Neural progenitor cell (in vitro differentiated cells): ENCODE measurements at regions not wholly inside any gene's neighbourhood (a gene's known extent, or its start where the extent isn't known, plus 50 kb on each side); places are given as distances from the start of the nearest gene placed in this dataset.

Experiments used
- DNase-seq: peaks from one replicate; pipeline ENCODE4 v3.0.0-alpha.2; 2016; ENCODE audit warnings: low spot score
- H2AFZ ChIP-seq: fragments of 200-600 bp; sonication (generic); replicated peaks from 2 replicates; pipeline ENCODE4 v1.6.1; 2016; ENCODE audit warnings: antibody characterized with exemption
- H3F3A ChIP-seq: fragments of 200-600 bp; sonication (generic); 2 replicates; pipeline ENCODE4 v1.6.1; 2016; ENCODE audit warnings: antibody characterized with exemption, low read depth
- H3K27ac ChIP-seq: fragments of 200-600 bp; sonication (generic); 2 replicates; pipeline ENCODE4 v1.5.1; 2016; ENCODE audit warnings: mild to moderate bottlenecking
- H3K27me3 ChIP-seq: fragments of 200-600 bp; sonication (generic); 2 replicates; pipeline ENCODE4 v1.6.1; 2016; ENCODE audit warnings: mild to moderate bottlenecking, moderate library complexity
- H3K36me3 ChIP-seq: fragments of 200-600 bp; sonication (generic); 2 replicates; pipeline ENCODE4 v1.5.1; 2016
- H3K4me1 ChIP-seq: fragments of 200-600 bp; sonication (generic); 2 replicates; pipeline ENCODE4 v1.6.1; 2016; ENCODE audit warnings: mixed run types
- H3K4me2 ChIP-seq: fragments of 200-600 bp; sonication (generic); 2 replicates; pipeline ENCODE4 v1.6.1; 2016
- H3K4me3 ChIP-seq: fragments of 200-600 bp; sonication (generic); 2 replicates; pipeline ENCODE4 v1.5.1; 2016
- H3K79me2 ChIP-seq: fragments of 200-600 bp; sonication (generic); 2 replicates; pipeline ENCODE4 v1.6.1; 2016; ENCODE audit warnings: low read depth
- H3K9ac ChIP-seq: fragments of 200-600 bp; sonication (generic); 2 replicates; pipeline ENCODE4 v1.6.1; 2016
- H3K9me3 ChIP-seq: fragments of 200-600 bp; sonication (generic); 2 replicates; pipeline ENCODE4 v1.5.1; 2016; ENCODE audit warnings: low read depth
- H4K20me1 ChIP-seq: fragments of 200-600 bp; sonication (generic); 2 replicates; pipeline ENCODE4 v1.6.1; 2016; ENCODE audit warnings: low read depth
- H3K27ac Mint-ChIP-seq: 3 replicates; pipeline ENCODE4 v1.8.0; 2021; ENCODE audit warnings: mixed read lengths
- H3K27me3 Mint-ChIP-seq: 2 replicates; pipeline ENCODE4 v1.8.0; 2022; ENCODE audit warnings: low read depth, mild to moderate bottlenecking, inconsistent platforms, moderate library complexity, mixed read lengths; ENCODE audit not compliant: insufficient read depth
- H3K36me3 Mint-ChIP-seq: 3 replicates; pipeline ENCODE4 v1.8.0; 2021; ENCODE audit warnings: mixed read lengths
- H3K4me1 Mint-ChIP-seq: 3 replicates; pipeline ENCODE4 v1.8.0; 2021; ENCODE audit warnings: mixed read lengths
- H3K4me3 Mint-ChIP-seq: 3 replicates; pipeline ENCODE4 v1.8.0; 2021; ENCODE audit warnings: mild to moderate bottlenecking, moderate library complexity, mixed read lengths
- H3K9me3 Mint-ChIP-seq: 3 replicates; pipeline ENCODE4 v1.8.0; 2020; ENCODE audit warnings: mixed read lengths
- CTCF ChIP-seq: fragments of 200-600 bp; sonication (generic); IDR thresholded peaks from 2 replicates; pipeline ENCODE4 v1.5.1; 2017; ENCODE audit warnings: antibody characterized with exemption, mild to moderate bottlenecking
- EZH2 ChIP-seq: fragments of 200-600 bp; sonication (generic); IDR thresholded peaks from 2 replicates; pipeline ENCODE4 v1.6.1; 2017; ENCODE audit warnings: antibody characterized with exemption, mild to moderate bottlenecking, moderate library complexity
- EZH2phosphoT487 ChIP-seq: fragments of 200-600 bp; sonication (generic); IDR thresholded peaks from 2 replicates; pipeline ENCODE4 v1.6.1; 2017; ENCODE audit warnings: antibody characterized with exemption

GRCh38 chr1:200474633-200475032, 64.8 kb upstream of the ZNF281 start:
- no peaks in the 10 kb centered on the region for H3K27me3 ChIP-seq
- no peaks in the 10 kb centered on the region for H3K36me3 Mint-ChIP-seq
- no peaks in the 10 kb centered on the region for H3K4me1 ChIP-seq
- no peaks in the 10 kb centered on the region for H4K20me1 ChIP-seq
- no peak overlapping the region for H3K9ac ChIP-seq
- no peak overlapping the region for H2AFZ ChIP-seq
- peaks cover 1% of the 10 kb centered on the region for H3K9me3 Mint-ChIP-seq
- no peak for DNase-seq
- H3K4me2 ChIP-seq, result no peak overlapping the region
- H3K79me2 ChIP-seq, result no peaks in the 10 kb centered on the region
- H3K9me3 ChIP-seq, result no peaks in the 10 kb centered on the region
- H3K36me3 ChIP-seq, result no peaks in the 10 kb centered on the region
- no peaks in the 10 kb centered on the region for H3K27me3 Mint-ChIP-seq
- TF ChIP-seq CTCF (no peak), EZH2phosphoT487 (no peak)
- no peaks in the 10 kb centered on the region for H3F3A ChIP-seq
- no peak overlapping the region for H3K4me3 ChIP-seq
- H3K4me1 Mint-ChIP-seq, result peaks cover 6% of the 10 kb centered on the region
- no peak overlapping the region for H3K4me3 Mint-ChIP-seq
- H3K27ac ChIP-seq, result no peak overlapping the region
- H3K27ac Mint-ChIP-seq, result no peak overlapping the region

- no peak overlapping the region for H3K4me2 ChIP-seq
- H2AFZ ChIP-seq, result no peak overlapping the region
- no peaks in the 10 kb centered on the region for H3K27me3 Mint-ChIP-seq
Measured at GRCh38 chr1:200473698-200474371, 64.0 kb upstream of the ZNF281 start.

GRCh38 chr1:200471739-200472138, 61.9 kb upstream of the ZNF281 start:
- no peak overlapping the region for H3K9ac ChIP-seq
- H3K9me3 ChIP-seq, result no peaks in the 10 kb centered on the region
- TF ChIP-seq EZH2, result no peak
- no peak for TF ChIP-seq CTCF
- no peak for TF ChIP-seq EZH2phosphoT487
- Mint-ChIP-seq H3K27me3 (peaks cover 2% of the 10 kb centered on the region), H3K9me3 (no peaks in the 10 kb centered on the region), H3K4me1 (peaks cover 9% of the 10 kb centered on the region), H3K36me3 (no peaks in the 10 kb centered on the region), H3K27ac (no peak overlapping the region), H3K4me3 (no peak overlapping the region)
- H2AFZ ChIP-seq, result no peak overlapping the region
- H3K79me2 ChIP-seq, result no peaks in the 10 kb centered on the region
- no peak for DNase-seq
- no peaks in the 10 kb centered on the region for H4K20me1 ChIP-seq
- H3K27me3 ChIP-seq, result no peaks in the 10 kb centered on the region
- no peaks in the 10 kb centered on the region for H3K36me3 ChIP-seq
- H3F3A ChIP-seq, result no peaks in the 10 kb centered on the region
- no peak overlapping the region for H3K4me2 ChIP-seq
- no peak overlapping the region for H3K4me3 ChIP-seq
- no peak overlapping the region for H3K27ac ChIP-seq
- H3K4me1 ChIP-seq, result no peaks in the 10 kb centered on the region

More at GRCh38 chr1:200473698-200474371, 64.0 kb upstream of the ZNF281 start:
- Histone ChIP-seq H3K36me3 (no peaks in the 10 kb centered on the region), H3K9ac (no peak overlapping the region), H3F3A (no peaks in the 10 kb centered on the region), H4K20me1 (no peaks in the 10 kb centered on the region), H3K79me2 (no peaks in the 10 kb centered on the region), H3K4me1 (no peaks in the 10 kb centered on the region), H3K4me3 (no peak overlapping the region), H3K27me3 (no peaks in the 10 kb centered on the region), H3K9me3 (no peaks in the 10 kb centered on the region), H3K27ac (no peak overlapping the region)
- Mint-ChIP-seq H3K9me3 (no peaks in the 10 kb centered on the region), H3K4me1 (peaks cover 6% of the 10 kb centered on the region), H3K4me3 (no peak overlapping the region), H3K36me3 (no peaks in the 10 kb centered on the region), H3K27ac (no peak overlapping the region)
- TF ChIP-seq EZH2phosphoT487 (no peak), EZH2 (no peak), CTCF (no peak)
- DNase-seq, result no peak
